GM19438 (cell line): ENCODE measurements at regions not wholly inside any gene's neighbourhood (a gene's known extent, or its start where the extent isn't known, plus 50 kb on each side); places are given as distances from the start of the nearest gene placed in this dataset.
"Not testable (repeated sequence)": the region's sequence is repeated elsewhere in the genome, so short reads cannot be mapped to it uniquely, and the experiment has no call there.

Source experiments
- ATAC-seq: cut with Tn5 transposase; IDR thresholded peaks from one replicate; pipeline ENCODE4 v1.9.1; 2021; ENCODE audit warnings: low read depth; ENCODE audit not compliant: unreplicated experiment

DNA sequence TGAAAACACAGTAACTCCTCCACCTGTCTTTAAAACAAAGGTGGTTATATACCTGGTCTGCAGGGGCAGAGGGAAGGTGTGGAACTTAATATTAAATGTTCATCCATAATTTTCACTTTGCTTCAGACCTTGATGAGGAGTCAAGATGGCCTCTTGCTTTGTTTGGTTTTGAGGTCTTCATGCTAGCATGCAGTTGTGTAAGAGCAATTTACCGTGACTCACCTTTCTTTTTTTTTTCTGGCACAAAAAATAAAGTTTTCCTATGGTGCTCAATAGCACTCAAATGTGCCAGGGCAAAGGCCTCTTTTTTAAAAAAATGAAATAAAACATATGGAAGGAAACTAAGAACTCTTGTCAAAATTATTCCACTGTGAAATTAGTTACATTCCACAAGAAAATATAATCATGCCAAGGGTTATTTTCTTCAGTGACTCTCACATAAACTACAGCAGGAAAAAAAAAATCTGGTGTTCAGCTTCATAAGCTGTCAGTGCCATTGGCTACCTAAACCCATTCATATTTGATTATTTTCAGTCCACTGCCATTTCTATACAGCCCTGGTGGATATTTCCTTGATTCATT, 128.2 kb downstream of the SLC7A11 start:
- peak; percentile 15 for ATAC-seq

DNA sequence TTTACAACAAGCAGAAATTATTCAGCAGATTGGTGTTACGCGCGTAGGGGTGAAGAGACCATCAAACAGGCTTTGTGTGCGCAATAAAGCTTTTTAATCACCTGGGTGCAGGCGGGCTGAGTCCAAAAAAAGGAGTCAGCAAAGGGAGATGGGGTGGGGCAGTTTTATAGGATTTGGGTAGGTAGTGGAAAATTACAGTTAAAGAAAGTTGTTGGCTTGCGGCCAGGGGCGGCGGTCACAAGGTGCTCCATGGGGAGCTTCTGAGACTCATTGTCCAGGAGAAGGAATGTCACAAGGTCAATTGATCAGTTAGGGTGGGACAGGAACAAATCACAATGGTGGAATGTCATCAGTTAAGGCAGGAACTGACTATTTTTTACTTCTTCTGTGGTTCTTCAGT, 129.3 kb downstream of the SLC7A11 start:
- not testable (repeated sequence) for ATAC-seq

DNA sequence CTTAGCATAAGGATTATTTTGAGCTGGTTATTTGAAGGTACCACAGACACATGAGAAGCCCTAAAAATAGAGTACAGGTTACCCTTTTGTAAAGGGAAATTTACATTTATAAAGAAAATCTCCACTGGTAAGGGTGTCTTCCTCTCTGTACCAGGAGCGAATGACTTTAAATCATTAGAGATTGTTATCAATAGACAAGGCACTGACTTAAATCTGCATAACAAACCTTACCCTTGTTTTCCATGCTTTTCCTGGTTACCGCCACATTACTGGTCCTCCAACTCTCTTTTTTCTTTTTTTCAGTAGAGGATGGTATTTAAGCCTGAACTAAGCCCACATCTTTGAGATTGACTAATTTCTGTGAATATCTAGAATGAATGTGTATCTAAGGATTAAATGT, 129.8 kb downstream of the SLC7A11 start:
- no peak for ATAC-seq

DNA sequence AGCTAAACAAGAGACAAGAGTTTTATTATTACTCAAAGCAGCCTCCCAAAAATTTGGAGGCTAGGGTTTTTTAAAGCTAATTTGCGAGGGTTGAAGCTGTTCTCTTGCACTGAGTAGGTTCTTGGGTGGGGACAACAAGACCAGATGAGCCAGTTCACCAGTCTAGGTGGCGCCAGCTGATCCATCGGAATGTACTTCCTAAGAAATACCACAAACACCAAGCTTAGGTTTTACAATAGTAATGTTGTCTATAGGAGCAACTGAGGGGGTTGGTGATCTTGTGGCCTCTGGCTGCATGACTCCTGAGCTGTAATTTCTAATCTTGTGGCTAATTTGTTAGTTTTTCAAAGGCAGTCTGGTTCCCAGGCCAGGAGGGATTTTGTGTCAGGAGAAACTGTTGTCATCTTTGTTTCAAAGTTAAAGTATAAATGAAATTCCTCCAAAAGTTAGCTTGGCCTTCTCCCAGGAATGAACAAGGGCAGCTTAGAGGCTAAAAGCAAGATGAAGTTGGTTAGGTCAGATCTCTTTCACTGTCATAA, 130.6 kb downstream of the SLC7A11 start:
- no peak for ATAC-seq

DNA sequence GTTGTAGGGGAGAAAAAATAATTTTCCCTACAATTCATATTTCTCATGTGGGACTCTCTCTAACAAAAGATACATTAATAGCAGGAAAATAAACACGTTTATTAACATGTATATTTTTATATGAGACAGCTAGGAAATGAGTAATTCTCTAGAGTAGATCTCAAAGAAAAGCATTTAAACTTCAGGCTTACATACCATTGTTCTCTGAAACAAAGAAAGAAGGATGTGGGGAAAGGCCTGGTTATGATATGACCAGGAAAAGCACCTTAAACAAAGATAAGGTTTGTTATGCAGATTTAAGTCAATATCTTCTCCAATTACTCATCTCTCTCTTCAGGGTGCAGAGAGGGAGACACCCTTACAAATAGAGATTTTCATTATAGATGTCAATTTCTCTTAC, 131.3 kb downstream of the SLC7A11 start:
- ATAC-seq: no peak

DNA sequence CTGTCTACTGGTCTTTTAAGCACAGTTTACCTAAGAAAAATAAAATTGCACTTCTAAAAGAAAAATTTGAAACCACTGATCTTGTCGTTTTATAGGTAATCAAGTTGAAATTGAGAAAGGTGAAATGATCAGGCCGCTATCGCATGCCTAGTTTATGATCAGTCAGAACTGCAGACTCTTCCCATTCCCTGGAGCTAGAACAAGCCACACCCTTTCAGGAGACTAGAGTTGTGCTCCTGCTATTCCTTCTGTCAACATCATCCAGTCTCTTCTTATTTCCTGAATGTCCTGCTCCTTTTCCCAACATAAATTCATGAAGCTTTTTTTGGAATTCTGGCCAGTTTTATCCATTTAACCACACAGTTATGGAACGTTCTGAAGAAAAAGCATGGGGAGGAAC, 135.1 kb downstream of the SLC7A11 start:
- no peak for ATAC-seq

DNA sequence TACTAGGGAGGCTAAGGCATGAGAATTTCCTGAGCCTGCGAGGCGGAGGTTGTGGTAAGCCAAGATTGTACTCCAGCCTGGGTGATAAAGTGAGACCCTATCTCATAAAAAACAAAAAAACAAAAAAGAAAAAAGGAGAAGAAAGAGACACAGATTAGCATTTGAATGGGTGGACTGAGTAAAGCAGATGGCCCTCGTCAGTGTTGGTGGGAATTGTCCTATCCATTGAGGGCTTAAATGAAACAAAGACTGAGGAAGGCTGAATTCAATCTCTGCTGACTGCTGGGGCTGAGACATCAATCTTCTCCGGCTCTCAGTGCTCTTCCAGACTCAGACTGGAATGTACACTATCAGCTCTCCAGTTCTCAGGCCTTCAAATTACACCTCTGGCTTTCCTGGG, 136.8 kb downstream of the SLC7A11 start:
- no peak for ATAC-seq

DNA sequence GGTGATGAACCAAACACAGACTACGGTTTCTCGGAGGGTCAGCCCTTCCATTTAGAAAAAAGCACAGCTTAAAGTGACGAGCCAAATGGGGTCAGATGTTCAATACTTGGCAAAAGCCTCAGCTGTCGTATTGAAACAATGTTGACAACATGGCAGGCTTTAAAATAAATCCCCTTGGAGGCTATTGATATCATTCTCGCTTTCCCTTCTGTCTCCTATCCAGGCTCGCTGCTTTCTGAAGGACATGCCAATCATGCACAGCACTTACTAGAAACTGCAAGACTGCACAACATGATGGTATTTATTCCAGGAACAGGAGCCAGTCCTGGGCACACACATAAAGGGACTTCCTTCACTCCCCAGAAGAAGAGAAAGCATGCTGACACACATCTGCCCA, 137.9 kb downstream of the SLC7A11 start:
- ATAC-seq: no peak

DNA sequence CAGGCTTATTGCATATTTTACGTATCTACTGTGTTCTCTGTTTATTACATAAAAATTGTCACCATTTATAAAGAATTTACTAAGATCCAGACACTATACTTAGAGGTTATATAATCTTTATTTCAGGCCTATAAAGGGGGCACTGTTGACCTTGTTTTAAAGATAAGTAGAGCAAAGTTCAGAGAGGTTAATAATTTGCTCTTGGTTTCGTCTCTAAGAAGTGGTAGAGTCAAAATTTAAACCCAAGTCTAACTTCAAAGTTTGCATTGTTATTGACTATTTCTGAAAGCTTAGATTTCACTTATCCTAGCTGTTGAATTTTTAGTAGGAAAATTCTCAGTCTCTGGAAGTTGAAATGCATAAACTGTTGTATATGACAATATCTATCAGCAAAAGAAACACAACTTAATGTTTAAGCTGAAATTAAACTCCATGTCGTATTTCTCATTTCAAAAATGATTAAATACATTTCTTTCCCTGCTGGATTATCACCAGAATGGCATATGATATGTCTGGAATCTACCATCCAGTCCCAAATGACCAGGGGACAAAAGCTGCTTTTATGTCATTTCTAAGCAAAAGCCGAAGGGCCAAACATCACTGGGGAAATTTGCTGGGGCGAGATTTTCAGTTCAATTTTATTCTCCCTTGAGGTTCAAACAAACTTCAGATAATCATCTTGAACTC, 138.4 kb downstream of the SLC7A11 start:
- ATAC-seq: peak; percentile 68

DNA sequence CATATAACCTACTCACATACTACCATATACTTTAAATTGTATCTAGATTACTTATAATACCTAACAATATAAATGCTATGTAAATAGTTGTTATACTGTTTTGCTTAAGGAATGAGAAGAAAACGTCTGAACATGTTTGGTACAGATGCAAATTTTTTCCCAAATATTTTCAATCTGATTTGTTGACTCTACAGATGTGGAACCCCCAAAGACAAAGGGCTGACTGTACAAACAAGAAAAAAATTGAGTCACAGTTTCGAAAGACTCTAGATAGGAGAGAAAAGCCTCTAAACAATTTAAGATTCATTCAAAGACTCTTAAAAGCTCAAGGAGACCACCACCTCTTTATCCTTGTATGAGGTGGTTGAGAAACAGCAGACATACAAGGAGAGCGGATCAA, 142.8 kb downstream of the SLC7A11 start:
- no peak for ATAC-seq

DNA sequence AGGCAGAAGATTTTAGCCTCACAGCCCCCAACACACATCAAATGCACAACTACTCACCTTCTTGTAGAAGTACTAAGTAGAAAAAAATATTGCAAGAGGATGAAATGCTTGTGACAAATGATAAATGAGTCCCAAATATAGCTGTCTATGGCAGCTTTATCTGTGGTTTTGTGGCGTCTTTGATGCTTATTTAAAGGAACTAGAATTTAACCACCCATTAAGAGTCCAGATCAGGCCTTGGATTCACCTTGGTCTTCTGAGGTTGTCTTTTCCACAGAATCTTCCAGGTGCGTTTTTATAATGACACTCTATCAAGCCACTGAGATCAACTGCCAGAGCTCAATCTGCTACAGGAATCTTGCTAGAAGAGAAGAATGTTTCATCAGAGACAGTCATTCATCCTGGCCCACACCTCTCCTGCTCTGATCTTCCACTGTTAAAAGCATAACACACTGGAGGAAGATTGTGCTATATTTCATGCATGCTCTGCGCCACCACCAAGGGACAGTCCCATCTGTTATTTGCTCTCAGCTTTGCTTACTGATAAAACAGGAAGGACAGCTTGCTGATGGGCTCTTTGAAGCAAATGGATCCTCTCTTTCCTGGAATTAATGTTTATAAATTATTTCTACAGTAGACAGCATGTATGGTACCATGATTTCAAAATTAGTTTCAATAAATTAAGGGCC, 144.1 kb downstream of the SLC7A11 start:
- no peak for ATAC-seq

DNA sequence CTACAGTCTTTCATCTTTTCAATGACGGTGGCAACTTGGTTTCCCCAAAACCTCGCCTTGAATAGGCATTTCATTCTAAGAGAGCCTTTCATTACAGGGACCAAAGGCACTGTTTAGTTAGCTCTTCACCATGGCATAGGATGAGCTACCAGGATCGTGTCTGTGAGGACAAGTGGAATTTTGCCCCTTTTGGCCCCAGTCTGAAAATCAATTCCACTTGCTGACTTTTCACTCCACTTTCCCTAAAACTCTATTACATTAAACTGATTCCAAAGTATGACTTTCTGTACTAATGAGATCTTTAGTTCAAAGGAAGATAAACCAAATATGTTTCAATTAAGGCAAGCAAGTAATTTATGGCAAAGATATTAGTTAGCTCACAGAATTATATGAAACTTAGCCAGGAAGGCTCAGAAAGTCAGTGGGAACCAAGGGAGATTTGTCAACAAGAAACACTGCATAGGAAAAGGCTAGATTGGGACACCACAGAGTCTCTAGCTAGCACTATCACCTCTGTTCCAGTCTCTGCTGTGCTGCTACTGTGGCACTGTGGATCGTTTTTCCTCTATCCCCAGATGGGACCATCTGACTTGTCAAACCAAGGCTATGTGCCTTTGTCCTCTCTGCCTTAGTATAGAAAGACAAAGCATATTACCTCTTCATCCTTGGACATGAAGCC, 145.6 kb downstream of the SLC7A11 start:
- ATAC-seq: no peak

DNA sequence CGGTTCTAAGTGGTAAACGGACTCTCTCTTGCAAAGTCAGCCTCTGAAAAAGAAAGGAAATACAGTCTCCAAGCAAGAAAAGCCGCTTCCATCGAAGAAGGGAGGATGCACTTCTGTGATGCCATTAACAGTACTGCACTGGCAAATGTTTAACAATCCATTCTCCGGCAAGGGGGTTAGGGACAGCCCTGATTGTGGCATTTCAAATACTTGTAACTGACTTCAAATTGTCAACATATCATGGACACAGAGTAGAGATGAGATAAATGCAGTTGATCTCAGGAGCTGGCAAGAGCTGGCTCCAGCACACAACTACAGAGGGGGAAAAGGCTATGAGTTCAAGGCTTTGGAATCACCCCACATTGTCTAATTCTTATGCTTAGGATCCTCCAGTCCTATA, 146.8 kb downstream of the SLC7A11 start:
- ATAC-seq: no peak

DNA sequence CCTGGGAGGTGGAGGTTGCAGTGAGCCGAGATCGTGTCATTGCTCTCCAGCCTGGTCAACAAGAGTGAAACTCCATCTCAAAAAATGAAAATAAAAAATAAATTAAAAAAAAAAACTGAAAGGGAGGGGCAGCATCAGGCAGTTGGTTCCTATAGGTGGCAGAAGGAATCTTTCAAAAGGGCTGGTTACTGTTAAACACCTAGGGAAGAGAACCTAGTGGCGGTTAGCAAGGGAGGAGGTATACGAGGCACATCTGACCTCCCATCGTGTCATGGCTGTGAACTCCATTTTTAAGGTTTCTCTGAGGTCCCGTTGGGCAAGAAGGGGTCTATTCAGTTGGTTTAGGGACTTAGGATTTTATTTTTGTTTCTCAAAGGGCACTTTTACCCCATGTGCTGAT, 150.1 kb downstream of the SLC7A11 start:
- ATAC-seq: no peak

DNA sequence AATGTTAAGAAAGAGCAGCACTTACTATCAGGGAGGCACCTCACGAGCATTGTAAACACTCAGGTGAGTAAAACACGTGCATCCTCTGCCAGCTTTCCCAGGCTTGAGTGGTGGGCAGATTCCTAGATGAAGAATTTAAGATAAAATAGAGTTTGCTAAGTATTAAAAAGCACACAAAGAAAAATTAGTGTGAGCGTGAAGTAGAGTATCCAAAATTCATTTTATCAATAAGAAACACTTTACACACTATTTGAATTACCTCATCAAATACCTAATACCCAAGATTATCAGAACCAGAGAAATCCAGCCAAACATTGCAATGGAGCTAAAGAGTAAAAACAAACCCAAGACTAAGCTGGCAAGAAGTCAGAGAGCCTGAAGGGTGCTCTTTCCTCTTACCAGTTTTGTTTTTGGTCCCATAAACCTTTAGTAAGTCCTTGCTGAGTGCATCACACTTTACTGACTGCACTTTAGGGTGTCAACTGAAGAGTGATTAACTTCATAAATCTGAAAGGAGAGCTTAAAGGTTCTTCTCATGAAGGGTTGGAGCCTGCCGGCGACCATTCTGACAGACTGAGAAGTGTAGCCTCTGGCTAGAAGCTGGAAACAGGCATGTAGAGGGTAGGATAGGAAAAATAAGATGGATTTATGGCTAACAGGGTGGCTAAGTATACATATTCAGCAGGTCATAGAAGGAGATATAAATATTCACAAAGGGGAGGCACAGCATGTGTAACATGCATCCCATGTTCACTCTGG, 151.1 kb downstream of the SLC7A11 start:
- ATAC-seq: no peak

DNA sequence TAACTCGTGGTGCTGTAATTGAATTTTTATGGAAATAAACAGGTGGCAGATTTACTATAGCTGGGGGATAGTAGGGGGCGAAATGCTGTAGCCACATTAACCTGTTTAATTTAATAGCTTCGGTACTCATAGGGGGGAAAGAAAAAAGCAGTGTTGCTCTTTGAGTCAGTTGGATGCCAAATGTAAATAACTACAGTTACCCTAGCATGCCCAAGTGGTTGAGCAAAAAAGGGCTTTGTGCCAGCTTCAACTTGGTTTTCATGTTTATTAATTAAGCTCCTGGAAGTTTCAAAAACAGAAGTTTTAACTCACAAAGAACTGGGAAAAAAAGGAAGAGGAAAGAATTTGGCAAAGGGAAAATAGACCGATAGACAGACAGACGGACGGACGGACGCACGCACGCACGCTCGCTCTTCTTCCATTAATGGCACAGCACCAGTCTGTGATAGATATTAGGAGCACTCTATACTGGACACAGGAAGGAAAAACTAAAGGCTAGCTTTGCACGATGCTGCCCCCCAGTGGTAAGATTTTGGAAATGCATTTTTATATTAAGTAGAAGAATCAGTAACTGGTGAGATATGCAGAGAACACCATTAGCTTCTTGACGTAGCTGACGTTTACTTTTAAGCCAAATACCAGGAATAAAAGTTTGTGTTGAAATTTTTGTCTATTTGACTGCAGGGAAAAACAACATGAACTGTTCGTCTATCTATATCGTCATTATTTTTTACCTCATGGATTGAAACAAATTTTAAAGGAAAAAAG, 151.8 kb downstream of the SLC7A11 start:
- peak; percentile 95 for ATAC-seq

DNA sequence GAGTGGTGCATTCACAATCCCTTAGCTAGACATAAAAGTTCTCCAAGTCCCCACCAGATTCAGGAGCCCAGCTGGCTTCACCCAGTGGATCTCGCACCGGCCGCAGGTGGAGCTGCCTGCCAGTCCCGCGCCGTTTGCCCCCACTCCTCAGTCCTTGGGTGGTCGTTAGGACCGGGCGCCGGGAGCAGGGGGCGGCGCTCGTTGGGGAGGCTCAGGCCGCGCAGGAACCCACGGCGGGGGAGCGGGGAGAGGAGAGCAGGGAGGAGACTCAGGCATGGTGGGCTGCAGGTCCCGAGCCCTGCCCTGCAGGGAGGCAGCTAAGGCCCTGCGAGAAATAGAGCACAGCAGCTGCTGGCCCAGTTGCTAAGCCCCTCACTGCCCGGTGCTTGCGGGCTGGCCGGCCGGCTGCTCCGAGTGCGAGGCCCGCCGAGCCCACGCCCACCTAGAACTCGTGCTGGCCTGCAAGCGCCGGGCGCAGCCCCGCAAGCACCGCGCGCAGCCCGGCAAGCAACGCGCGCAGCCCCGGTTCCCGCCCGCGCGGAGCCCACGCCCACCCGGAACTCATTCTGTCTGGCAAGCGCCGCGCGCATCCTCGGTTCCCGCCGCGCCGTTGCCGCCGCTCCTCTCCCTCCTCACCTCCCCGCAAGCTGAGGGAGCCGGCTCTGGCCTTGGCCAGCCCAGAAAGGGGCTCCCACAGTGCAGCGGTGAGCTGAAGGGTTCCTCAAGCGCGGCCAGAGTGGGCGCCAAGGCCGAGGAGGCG, 153.5 kb downstream of the SLC7A11 start:
- ATAC-seq: no peak

DNA sequence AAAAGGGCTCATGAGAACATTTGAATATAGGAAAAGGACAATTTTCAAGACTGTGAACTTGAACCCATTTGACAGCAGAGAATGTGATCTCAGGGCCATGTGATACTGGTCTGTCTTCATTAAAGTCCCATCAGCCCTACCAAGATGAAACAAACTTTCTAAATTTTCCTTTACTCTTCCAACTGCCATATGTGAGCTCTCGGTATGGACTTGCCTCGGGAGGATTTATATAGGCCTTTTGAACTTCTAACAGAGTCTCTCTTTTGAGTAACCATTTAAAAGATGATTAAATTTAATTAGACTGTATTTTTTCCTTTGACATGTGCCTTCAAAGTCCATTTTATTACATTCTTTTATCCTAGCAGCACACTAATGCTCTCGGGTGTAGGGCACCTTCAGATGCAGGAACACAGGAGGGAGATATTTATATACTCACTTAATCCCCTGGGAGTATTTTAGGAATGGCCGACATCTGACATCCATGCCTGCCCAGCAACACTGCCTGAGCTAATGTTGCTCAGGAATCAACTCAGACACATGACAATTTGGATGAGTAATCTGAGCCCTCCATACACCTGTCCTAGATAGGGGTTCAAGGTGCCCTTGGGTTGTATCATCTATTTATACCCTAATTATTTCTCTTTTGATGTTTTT, 155.0 kb downstream of the SLC7A11 start:
- no peak for ATAC-seq

DNA sequence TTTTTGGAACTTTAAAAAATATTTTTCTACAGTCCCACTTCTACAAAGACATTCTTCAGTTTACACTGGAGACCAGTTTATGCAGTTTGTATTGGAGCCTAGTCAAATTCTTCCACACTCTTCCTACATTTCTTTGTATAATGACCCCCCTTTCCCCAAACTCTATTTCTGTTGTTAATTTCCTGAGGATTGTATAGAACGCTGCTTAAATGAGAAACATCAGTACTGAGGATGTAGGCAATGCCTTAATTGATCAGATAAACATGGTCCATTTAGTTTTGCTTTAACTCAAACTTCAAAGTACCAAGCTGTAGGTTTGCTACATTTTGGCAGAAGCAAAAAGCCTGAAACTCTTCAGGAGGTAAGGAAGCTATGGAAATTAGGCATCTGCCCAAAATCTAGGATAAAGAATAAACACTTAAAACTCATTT, 155.5 kb downstream of the SLC7A11 start:
- ATAC-seq: no peak
